ENCODE measurements at regions not wholly inside any gene's neighbourhood (a gene's known extent, or its start where the extent isn't known, plus 50 kb on each side); places are given as distances from the start of the nearest gene placed in this dataset.

DNA sequence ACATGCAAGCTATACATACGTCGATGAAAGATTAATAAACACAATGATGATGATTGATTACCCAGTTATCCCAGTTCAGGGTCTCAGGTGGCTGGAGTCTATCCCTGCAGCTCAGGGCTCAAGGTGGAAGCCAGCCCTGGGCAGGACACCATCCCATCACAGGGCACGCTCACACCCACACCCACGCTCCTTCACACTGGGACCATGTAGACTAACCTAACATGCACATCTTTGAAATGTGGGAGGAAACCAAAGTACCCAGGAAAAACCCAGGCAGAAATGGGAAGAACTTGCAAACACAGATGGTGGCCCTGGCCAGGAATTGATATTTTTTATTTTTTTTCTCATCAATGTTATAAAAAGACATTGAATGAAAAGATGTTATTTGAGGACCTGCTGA, 151.4 kb upstream of the MCTP2 start:
- TF ChIP-seq, protein P1, sequence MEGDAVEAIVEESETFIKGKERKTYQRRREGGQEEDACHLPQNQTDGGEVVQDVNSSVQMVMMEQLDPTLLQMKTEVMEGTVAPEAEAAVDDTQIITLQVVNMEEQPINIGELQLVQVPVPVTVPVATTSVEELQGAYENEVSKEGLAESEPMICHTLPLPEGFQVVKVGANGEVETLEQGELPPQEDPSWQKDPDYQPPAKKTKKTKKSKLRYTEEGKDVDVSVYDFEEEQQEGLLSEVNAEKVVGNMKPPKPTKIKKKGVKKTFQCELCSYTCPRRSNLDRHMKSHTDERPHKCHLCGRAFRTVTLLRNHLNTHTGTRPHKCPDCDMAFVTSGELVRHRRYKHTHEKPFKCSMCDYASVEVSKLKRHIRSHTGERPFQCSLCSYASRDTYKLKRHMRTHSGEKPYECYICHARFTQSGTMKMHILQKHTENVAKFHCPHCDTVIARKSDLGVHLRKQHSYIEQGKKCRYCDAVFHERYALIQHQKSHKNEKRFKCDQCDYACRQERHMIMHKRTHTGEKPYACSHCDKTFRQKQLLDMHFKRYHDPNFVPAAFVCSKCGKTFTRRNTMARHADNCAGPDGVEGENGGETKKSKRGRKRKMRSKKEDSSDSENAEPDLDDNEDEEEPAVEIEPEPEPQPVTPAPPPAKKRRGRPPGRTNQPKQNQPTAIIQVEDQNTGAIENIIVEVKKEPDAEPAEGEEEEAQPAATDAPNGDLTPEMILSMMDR (IDR thresholded peaks at IDR 0.05; ENCODE audit: borderline replicate concordance, extremely low read depth, low read length, poor library complexity, severe bottlenecking) = no peak
- no peak for TF ChIP-seq EZH2 (IDR thresholded peaks at IDR 0.05; ENCODE audit: borderline replicate concordance, low read depth, low read length, severe bottlenecking)
